C4-2B (cell line): ENCODE measurements at regions not wholly inside any gene's neighbourhood (a gene's known extent, or its start where the extent isn't known, plus 50 kb on each side); places are given as distances from the start of the nearest gene placed in this dataset.

Experiments
- ZFX ChIP-seq: fragments of 450-650 bp; IDR thresholded peaks from 2 replicates; pipeline ENCODE4 v1.6.1; 2017
- TF ChIP-seq, protein P1 (sequence below): fragments of 450-650 bp; conservative IDR thresholded peaks from 2 replicates; pipeline ENCODE4 v1.5.1; 2017; ENCODE audit warnings: mild to moderate bottlenecking

DNA sequence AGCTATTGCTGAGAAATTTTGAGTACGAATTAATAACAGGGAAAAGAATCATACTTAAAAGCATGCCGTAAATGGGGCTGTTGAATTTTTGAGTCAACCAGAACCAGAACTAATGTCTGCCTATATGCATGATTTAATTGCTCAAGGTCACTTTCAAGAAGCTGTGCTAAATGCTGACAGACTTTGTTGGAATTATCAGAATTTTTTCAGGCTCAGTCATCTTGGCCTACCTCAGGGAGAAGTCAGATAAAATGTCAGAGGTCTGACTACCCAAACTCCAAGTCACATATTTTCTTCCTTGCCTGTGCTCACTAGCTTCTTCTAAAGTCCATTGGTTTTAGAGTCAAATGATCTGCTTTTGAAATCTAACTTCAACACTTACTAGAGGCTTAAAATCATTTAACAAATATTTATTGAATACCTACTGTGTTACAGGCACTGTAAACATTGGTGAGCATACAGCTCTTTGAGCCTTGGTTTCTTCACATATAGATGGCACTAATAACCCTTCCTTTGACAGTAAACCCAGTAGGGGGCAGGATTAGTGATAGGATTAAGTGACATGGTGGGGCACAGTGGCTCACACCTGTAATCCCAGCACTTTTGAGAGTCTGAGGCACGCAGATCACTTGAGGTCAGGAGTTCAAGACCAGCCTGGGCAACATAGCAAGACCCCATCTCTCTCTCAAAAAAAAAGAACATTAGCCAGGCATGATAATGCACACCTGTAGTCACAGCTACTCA is 121.2 kb upstream of the SLC44A3 start:
- TF ChIP-seq, protein P1, sequence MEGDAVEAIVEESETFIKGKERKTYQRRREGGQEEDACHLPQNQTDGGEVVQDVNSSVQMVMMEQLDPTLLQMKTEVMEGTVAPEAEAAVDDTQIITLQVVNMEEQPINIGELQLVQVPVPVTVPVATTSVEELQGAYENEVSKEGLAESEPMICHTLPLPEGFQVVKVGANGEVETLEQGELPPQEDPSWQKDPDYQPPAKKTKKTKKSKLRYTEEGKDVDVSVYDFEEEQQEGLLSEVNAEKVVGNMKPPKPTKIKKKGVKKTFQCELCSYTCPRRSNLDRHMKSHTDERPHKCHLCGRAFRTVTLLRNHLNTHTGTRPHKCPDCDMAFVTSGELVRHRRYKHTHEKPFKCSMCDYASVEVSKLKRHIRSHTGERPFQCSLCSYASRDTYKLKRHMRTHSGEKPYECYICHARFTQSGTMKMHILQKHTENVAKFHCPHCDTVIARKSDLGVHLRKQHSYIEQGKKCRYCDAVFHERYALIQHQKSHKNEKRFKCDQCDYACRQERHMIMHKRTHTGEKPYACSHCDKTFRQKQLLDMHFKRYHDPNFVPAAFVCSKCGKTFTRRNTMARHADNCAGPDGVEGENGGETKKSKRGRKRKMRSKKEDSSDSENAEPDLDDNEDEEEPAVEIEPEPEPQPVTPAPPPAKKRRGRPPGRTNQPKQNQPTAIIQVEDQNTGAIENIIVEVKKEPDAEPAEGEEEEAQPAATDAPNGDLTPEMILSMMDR, result 0 out of 2 replicates have a peak, but pooled peaks have one; percentile 5
- TF ChIP-seq ZFX, result no peak
